ENCODE measurements at regions not wholly inside any gene's neighbourhood (a gene's known extent, or its start where the extent isn't known, plus 50 kb on each side); places are given as distances from the start of the nearest gene placed in this dataset.
"Not testable (repeated sequence)": the region's sequence is repeated elsewhere in the genome, so short reads cannot be mapped to it uniquely, and the experiment has no call there.

- Histone ChIP-seq H3K4me3 (no peak overlapping the region), H3K36me3 (ENCODE audit: low read depth) (no peaks in the 10 kb centered on the region), H3K4me1 (ENCODE audit: low read depth) (no peaks in the 10 kb centered on the region), H3K9me3 (no peaks in the 10 kb centered on the region)
- intact Hi-C loops (cut with DNase I, micrococcal nuclease) = no loop called here
- DNase-seq = no peak
- ATAC-seq = no peak
- TF ChIP-seq CTCF (IDR thresholded peaks at IDR 0.05) = no peak
These were observed 132.7 kb downstream of the PLPPR4 start for GRCh38 chr1:99397029-99397428.

GRCh38 chr1:99397863-99398262 is 133.6 kb downstream of the PLPPR4 start:
- Histone ChIP-seq H3K9me3 (no peaks in the 10 kb centered on the region), H3K4me1 (ENCODE audit: low read depth) (no peaks in the 10 kb centered on the region), H3K4me3 (no peak overlapping the region), H3K36me3 (ENCODE audit: low read depth) (no peaks in the 10 kb centered on the region)
- DNase-seq = no peak
- TF ChIP-seq CTCF (IDR thresholded peaks at IDR 0.05) = no peak
- intact Hi-C loops (cut with DNase I, micrococcal nuclease) = no loop called here
- no peak for ATAC-seq

GRCh38 chr1:99401556-99401955 is 137.3 kb downstream of the PLPPR4 start:
- H3K4me3 ChIP-seq; intact Hi-C loops (cut with DNase I, micrococcal nuclease); ATAC-seq; H3K36me3 ChIP-seq (ENCODE audit: low read depth); H3K4me1 ChIP-seq (ENCODE audit: low read depth); H3K9me3 ChIP-seq; DNase-seq: not testable (repeated sequence)

- H3K4me3 ChIP-seq; H3K9me3 ChIP-seq; H3K36me3 ChIP-seq (ENCODE audit: low read depth); H3K4me1 ChIP-seq (ENCODE audit: low read depth); DNase-seq; intact Hi-C loops (cut with DNase I, micrococcal nuclease); ATAC-seq: not testable (repeated sequence)
These were observed 140.1 kb downstream of the PLPPR4 start for GRCh38 chr1:99404399-99404798.

- H3K4me3 ChIP-seq; intact Hi-C loops (cut with DNase I, micrococcal nuclease); H3K4me1 ChIP-seq (ENCODE audit: low read depth); H3K9me3 ChIP-seq; ATAC-seq; H3K36me3 ChIP-seq (ENCODE audit: low read depth): not testable (repeated sequence)
- peak in 2 of 3 donors; percentile 13 to 18 for DNase-seq
These were observed 141.0 kb downstream of the PLPPR4 start for GRCh38 chr1:99405325-99405724.

- no peaks in the 10 kb centered on the region for H3K4me1 ChIP-seq (ENCODE audit: low read depth)
- ATAC-seq (no peak), DNase-seq (no peak)
- intact Hi-C loops (cut with DNase I, micrococcal nuclease) = no loop called here
- no peaks in the 10 kb centered on the region for H3K36me3 ChIP-seq (ENCODE audit: low read depth)
- H3K4me3 ChIP-seq = no peak overlapping the region
- H3K9me3 ChIP-seq = no peaks in the 10 kb centered on the region
- no peak for TF ChIP-seq CTCF (IDR thresholded peaks at IDR 0.05)
These were observed 142.7 kb downstream of the PLPPR4 start for GRCh38 chr1:99407018-99407417.

GRCh38 chr1:99424087-99424486 is 159.8 kb downstream of the PLPPR4 start:
- no peak for TF ChIP-seq CTCF (IDR thresholded peaks at IDR 0.05)
- Histone ChIP-seq H3K36me3 (ENCODE audit: low read depth) (no peaks in the 10 kb centered on the region), H3K4me3 (no peak overlapping the region), H3K9me3 (no peaks in the 10 kb centered on the region), H3K4me1 (ENCODE audit: low read depth) (no peaks in the 10 kb centered on the region)
- DNase-seq = no peak
- no peak for ATAC-seq
- intact Hi-C loops (cut with DNase I, micrococcal nuclease) = no loop called here

Measured in mucosa of descending colon (tissue), 3 donors.